B cell (primary cell): ENCODE measurements at regions not wholly inside any gene's neighbourhood (a gene's known extent, or its start where the extent isn't known, plus 50 kb on each side); places are given as distances from the start of the nearest gene placed in this dataset.

Experiments used
- EZH2 ChIP-seq: IDR thresholded peaks from 2 replicates; pipeline ENCODE4 v1.6.1; 2012; ENCODE audit warnings: borderline replicate concordance, low read depth, mild to moderate bottlenecking, moderate library complexity, low read length; ENCODE audit not compliant: insufficient read depth, poor library complexity, severe bottlenecking
- TF ChIP-seq, protein P1 (sequence below): fragments of 200-600 bp; IDR thresholded peaks from one replicate; pipeline ENCODE4 v1.8.0; 2022; ENCODE audit warnings: antibody characterized with exemption, mild to moderate bottlenecking

DNA sequence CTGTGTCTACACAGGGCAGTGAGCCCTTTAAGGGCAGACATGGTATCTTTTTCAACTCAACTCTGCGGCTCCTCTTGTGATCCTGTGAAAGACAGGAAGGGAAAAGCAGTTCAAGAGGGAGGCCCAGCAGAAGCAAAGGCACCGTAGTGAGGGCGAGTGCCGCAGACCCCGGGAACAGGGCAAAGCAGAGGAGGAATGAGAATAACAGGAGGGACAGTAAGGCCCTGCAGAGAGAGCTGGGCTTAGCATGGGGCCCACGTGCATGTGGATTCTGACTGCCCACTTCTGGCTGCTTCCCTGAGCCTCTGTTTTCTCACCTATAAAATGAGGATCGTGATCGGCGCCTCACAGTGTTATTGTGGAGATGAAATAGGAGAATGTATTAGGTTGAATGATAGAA, 409.3 kb downstream of the PTPRU start:
- TF ChIP-seq, protein P1, sequence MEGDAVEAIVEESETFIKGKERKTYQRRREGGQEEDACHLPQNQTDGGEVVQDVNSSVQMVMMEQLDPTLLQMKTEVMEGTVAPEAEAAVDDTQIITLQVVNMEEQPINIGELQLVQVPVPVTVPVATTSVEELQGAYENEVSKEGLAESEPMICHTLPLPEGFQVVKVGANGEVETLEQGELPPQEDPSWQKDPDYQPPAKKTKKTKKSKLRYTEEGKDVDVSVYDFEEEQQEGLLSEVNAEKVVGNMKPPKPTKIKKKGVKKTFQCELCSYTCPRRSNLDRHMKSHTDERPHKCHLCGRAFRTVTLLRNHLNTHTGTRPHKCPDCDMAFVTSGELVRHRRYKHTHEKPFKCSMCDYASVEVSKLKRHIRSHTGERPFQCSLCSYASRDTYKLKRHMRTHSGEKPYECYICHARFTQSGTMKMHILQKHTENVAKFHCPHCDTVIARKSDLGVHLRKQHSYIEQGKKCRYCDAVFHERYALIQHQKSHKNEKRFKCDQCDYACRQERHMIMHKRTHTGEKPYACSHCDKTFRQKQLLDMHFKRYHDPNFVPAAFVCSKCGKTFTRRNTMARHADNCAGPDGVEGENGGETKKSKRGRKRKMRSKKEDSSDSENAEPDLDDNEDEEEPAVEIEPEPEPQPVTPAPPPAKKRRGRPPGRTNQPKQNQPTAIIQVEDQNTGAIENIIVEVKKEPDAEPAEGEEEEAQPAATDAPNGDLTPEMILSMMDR, result no peak
- TF ChIP-seq EZH2, result no peak
